Activated CD8-positive, alpha-beta memory T cell treated with anti-CD3 and anti-CD28 coated beads for 24 hours (primary cell): ENCODE measurements at regions not wholly inside any gene's neighbourhood (a gene's known extent, or its start where the extent isn't known, plus 50 kb on each side); places are given as distances from the start of the nearest gene placed in this dataset.

Source experiments
- DNase-seq: peaks from one replicate; pipeline ENCODE4 v3.0.0-alpha.2; 2020

DNA sequence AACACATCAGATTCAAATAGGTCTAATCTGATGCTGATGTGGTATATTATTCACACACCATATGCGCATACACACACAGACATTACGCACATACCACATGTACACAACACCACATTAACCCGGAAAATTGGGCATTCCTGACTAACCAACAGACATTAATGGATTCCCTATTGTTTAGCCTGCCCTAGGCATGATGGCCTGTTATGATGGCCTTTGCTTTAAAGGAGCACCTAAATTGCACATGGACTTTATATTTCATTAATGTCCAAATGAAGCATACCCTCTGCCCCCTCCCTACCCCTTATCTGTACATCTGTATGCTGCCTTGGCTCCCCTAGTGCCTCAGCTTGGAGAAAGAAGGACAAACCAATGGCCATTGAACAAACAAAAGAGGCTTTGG lies 127.7 kb upstream of the PRLR start:
- no peak for DNase-seq

DNA sequence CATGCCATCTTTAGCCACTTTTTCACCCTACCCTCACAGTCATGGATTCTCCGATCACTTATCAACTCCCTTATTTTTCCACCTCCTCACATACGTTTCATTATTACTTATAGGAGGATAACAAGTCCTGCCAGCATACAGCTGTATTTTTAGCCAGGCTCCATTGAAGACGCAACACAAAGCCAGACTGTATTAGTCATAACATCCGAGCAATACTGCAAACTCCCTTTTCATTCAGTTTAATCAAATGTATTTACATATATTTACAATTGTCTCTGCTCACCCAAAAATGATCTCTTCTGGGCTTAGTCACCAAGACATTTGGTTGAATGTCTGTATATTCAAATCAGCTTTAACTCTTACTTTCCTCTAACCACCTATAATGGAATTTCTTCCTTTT lies 126.4 kb upstream of the PRLR start:
- DNase-seq = no peak

DNA sequence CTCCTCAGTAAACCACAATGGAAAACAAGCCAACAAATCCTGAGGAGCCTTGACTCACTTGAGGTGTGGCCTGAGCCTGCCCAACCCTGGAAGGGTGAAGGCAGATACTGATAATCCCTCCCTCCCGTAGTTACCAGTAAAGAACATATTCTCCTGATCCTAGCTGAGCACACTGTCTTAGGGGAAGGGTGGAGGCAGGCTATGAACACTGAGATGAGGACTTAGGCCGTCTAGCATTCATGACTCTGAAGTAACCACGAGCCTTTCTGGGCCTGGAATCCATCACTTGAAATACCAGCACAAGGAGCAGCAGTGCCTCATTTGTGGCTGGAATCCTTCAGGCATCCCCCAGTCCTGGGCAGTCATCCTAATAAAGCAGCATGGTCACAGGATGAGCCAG lies 124.5 kb upstream of the PRLR start:
- DNase-seq = no peak

DNA sequence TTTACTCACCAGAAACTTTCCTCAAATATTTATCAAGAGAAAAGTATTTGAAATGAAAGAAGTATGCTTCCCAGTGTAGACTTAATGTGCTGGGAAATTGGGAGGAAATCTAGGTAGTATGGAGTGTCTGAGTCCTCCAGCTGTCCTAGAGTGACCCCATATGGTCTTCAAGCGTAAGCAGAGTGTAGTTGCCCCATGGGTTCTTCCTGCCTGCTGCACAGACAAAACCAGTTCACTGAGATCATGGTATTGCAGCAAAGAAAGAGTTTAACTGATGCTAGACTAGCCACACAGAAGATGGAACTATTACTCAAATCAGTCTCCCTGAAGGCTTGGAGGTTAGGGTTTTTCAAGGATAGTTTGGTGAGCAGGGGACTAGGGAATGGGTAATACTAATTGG lies 114.9 kb upstream of the PRLR start:
- DNase-seq = no peak

DNA sequence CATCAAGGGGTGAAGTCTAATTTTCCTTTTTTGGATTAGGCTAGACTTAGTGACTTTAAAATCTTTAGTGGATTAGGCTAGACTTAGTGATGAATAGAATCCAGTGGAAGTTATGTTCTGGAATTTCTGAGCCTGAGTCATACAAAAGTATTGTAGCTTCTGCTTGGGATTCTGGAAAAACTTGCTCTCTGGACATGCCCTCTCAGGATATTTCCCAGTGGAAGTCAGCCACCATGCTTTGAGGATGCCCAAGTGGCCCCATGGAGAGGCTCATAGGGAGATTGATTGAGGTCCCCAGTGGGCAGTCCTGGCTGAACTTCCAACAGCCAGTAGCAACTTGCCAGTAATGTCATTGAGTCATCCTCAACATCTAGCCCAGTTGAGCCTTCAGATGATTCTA lies 112.4 kb upstream of the PRLR start:
- no peak for DNase-seq

DNA sequence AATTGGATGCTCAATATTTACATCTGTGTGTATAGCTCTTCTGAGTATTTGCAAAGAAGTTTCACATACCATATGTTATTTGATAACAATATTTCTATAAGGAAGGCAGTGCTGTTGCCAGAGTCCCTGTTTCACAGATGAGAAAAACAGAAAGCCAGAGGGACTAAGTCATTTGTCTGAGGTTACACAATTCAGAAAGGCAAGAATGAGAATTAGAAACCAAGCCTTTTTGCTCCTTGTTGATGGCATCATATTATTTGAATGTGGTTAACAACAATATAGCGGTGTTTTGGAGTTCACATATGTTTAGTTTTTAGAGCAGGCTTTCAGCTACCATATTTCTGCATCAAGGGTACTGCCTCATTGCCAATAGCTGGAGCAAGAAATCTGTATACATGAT lies 110.9 kb upstream of the PRLR start:
- no peak for DNase-seq

DNA sequence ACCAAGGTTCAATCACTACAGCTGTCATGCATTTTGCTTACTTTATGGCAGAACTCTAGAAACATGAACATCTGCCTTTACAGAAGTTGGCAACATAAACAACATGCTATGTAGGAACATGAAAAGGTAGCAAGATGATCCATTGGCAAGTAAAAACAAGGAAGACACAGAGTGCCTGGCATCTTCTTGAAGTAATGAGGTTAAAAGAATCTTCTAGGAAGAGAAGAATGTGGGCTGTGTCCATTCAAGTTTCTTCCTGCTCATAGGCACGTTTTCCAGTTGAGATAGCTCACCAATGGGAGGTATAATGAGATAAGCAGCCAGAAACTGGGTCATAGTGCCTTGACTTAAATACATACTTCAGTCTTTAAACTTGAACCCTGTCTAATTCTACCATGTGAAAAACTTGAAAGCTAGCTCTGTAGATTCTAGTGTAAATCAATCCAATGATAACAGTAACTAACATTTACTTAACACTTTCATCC lies 109.4 kb upstream of the PRLR start:
- DNase-seq = no peak

DNA sequence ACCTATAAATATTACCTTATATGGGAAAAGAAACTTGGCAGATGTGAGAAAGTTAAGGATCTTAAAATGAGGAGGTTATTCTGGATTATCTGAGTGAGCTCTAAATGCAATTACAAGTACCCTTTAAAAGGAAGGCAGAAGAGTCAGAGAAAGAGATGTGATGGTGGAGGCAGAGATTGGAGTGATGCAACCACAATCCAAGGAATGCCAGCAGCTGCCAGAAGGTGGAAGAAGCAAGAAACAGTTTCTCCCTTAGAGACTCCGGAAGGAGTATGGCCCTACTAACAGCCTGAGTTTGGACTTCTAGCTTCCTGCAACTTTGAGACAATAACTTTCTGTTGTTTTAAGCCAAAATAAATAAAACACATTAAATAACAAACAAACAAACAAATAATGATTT lies 108.7 kb upstream of the PRLR start:
- DNase-seq = no peak

DNA sequence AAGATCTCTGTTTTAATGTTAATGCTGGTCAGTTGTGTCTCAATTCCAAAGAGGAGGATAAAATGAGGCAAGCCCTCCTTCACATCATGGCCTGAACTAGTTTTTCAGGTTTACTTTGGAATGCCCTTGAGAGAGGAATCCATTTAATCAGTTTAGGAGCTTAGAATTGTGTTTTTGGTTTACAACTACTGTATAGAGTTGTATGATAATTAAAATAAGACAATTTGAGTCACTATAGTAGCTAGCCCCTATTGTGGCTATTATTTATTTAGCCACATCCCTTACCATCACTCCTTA lies 107.8 kb upstream of the PRLR start:
- DNase-seq = no peak

DNA sequence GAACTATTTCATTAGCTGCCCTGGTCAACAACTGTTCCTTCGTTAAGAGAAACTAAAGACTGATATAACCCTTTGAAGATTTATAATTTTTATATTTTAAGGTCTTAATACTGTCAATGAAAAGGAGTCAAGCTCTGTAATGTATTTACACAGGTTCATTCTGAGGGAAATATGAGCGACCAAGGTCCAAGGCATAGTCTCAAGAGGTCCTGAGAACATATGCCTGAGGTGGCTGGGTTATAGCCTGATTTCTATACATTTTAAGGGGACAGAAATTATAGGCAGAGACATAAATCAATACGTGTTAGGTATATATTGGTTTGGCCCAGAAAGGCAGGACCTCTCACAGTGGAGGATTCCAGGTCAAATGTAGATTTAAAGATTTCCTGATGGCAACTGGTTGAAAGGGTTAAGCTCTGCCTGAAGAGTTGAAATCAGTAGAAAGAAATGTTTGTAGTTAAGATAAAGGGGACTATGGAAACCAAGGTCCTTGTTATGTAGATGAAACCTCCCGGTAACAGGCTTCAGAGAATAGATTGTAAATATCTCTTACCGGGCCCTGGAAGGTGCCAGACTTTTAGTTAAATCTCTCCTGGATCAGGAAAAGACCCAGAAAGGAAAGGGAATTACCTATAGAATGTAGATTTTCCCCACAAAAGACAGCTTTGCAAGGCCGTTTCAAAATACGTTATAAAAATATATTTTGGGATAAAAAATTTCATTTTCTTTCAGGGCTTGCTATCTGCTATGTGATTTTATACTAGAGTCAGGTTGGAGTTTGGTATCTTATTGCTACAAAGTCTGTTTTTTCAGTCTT lies 107.3 kb upstream of the PRLR start:
- DNase-seq = no peak

DNA sequence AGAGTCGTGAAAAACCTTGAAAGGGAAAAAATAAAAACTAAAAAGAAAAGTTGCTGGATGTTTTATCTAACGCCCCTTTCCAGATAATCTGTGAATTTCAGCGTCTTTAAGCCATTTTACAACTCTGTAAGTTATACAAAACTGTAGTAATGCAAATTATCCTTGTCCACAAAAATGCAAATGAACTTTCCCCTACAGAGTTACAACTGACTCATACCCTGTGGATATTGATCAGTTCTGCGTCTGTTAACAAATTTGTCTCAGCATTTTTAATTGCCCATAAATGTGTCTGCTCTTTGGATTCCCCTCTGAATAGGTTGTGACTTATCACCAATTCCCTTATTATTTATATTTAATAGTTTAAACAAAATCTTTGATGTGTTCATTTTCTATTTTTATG lies 105.9 kb upstream of the PRLR start:
- no peak for DNase-seq

DNA sequence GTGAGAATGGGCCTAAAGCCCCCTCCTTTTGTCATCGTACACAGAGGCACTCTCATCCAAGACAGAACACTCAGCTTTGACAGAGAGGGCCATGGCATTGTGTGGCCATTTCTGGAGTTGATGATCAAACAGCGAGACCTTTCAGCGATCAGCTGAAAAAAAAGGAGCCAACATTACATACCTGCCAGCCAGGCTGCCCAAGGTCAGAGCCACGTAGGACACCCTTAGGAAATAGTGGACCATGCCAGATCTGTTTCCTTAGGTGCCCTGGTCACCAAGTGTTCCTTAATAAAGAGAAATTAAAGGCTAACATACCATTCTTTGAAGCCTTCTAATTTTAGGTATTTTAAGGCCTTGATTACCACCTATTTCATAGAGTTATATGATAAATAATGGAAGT lies 105.5 kb upstream of the PRLR start:
- DNase-seq = no peak

DNA sequence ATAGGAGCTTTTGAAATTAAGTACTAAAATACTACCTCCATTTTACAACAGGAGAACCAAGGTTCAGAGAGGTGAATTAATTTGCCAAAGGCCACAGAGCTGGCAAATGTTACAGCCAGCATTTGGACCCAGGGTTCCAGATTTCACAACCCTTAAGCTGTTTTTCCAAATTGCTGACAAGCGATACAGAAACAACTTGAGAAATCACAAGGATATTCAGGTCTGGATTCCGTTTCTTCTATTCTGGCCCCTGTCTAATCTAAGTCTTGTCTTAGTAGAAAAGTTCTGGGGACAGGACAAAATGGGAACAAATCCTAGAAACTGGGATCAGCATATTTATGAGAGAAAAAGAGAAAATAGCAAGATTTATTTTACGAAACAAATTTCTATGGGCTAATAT lies 103.1 kb upstream of the PRLR start:
- no peak for DNase-seq

DNA sequence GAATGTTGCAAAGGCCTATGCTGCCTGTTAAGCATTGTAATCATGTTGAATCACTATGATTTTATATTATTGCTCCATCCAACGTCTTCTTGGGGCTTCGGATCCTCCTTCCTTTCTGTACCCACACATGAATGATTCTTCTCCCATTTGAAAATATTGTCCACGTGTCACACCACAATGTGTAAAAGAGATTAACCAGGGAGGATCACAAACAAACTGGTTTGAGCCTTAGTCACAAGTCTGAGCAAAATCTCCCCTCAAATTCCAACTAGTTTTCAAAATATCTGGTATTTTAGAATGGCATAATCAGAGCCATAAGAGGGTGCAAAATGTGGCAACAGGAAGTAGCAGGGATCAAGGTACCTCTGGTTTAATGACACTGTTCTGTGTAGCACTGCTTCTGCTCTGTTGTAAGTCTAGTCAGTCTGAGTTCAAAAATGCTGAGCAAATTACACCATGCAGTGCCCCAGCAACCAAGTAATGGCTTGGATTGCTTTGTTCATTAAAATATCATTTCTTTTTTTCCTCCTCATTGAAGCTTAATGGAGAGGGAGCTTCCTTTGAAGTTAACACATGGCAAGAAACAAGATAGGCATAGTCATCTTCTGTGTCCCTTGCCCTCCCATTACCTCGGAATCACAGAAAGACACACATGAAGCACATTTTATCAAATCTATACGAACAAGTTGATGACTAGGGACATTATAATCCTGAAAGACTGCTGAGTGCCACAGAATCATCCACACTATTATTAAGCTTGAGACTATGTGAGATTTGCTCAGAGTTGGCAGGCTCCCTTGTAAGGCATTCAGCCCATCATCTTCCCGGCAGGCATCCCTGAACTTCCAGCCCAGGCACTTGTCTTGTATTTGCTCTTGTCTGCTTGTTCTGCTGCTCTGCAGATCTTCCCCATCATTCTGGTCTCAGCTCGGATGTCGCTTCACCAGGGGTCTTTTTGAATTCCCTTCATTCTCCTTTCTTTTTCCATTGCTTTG lies 102.0 kb upstream of the PRLR start:
- no peak for DNase-seq

DNA sequence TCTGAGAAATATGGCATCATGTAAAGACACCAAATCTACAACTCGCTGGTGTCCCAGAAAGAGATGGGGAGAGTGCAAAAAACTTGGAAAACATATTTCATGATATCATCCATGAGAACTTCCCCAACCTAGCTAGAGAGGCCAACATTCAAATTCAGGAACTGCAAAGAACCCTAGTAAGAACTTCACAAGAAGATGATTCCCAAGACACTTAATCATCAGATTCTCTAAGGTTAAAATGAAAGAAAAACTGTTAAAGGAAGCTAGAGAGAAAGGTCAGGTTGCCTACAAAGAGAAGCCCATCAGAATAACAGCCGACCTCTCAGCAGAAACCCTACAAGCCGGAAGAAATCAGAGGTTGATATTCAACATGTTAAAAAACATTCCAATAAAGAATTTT lies 95.5 kb upstream of the PRLR start:
- DNase-seq = no peak

DNA sequence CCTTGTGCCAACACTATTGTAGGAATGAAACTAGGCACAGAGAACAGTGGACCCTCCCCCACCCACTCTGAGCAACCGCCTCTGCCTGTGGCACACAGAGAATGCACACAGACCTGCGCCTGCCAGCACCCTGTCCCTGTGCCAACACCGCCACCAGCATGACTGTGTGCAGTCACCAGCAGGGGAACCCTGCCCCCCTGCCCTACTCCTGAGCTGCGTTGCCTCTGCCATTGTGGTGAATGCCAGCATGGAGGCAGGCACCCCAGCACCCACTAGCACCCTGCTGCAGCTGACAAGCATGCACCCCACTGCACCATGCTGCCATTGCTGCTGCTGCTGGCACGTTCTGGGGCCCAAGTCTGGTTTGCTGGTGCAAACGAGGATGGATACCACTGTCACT lies 94.4 kb upstream of the PRLR start:
- DNase-seq = no peak

DNA sequence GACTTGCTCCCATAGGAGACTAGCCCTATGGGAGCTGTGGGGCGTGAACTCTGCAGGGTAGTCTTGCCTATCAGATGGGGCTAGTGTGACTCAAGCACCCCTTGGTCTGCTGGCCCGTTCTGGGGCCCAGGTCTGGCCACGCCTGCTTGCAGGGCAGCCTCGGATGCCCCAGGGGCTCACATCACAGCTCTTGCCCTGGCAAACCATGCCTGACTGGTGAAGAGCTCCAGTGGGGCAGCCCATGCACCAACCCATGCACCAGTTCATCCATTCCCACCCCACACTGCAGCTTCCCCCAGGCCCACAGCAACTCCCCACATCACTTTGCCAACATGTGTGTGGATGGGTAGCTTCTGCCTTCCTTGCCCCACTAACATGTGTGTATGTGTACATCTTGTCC lies 93.9 kb upstream of the PRLR start:
- no peak for DNase-seq

DNA sequence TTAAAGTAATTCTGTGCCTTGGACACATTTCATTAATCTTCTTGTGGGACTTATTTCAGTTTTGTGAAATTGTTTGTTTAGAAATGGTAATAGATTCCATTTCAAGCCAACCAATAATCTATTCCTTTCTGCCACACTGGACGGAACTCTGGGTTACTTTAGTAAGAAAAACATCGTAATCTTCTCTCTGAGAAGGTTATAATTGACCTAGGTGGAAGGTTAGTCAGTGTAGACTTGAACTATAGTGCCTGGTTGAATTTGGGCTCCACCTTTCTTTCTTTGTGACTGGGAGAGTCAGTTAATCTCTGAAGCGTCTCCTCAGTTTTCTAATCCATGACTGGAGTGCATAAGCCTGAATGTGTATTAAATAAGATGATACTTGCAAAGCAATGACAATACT lies 89.7 kb upstream of the PRLR start:
- DNase-seq = no peak

DNA sequence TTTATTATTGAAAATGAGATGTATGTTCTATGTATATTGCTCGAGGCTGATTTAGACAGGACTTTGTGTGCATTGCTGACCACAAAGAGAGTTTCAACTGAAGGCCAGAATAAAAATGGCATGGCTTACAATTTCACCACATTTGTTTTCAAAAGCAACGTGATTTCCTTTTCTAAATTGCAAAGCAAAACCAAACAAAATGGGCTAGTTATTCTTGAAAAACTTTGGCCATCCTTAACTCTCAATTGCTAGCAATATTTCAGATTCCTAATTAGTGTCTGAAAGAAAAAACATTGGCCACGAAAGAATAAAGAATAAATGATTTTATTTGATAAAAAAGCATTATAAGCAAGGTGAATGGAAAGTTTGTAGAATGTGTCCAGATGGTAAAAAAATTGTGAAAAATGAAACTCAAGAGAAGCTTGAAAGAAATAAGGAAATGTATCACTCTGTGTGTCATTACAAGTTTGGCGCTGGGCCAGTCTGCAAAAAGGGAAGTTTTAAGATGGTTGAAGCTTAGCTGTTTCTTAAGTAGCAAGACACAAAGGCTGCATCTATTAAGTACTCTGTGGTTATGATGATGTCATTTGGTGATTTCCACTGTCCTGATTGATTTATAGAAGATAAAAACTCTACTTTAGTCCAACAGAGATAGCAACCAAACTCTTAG lies 89.2 kb upstream of the PRLR start:
- peak; percentile 67 for DNase-seq

DNA sequence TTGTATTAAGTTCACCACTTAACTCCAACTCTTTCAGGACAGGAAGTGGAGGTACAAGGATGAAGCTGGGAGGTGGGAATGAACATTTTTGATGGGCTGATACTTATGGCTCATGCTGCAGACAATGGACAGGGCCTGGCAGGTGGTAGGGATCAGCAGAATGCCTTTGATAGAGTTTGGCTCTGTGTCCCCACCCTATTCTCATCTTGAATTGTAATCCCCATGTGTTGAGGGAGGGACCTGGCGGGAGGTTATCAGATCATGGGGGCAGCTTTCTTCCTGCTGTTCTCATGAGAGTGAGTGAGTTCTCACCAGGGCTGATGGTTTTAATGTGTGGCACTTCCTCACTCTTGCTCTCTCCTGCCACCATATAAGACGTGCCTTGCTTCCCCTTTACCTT lies 87.3 kb upstream of the PRLR start:
- no peak for DNase-seq

DNA sequence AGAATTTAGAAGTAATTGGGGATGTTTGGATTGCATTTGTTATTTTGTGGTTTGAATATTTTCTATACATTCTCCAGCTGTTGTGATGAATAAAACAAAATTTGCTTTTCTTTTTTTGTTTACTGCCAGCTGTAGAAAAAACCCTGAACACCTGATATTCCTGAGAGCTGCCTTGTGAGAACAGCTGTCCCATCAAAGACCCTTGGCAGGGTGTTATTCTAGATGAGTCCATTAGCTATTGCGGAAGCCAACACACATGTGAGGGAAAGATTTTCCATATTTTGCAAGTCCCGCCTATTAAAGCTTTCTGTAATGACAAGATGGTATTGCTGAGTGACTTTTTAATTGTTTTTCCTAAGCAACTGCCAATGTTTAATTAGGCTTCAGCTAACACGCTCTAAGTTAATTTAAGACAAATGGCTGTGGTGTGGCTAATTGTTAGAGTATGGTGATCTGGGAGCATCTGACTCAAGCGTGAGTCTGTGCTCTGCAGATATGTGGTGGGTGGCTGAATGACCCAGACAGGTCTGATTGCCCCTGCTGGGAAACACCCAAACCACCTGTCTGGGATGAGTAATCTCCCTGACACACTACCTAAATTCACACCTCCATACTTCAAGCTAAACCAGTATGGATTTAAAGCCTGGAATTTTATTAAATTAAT lies 86.5 kb upstream of the PRLR start:
- DNase-seq = no peak

DNA sequence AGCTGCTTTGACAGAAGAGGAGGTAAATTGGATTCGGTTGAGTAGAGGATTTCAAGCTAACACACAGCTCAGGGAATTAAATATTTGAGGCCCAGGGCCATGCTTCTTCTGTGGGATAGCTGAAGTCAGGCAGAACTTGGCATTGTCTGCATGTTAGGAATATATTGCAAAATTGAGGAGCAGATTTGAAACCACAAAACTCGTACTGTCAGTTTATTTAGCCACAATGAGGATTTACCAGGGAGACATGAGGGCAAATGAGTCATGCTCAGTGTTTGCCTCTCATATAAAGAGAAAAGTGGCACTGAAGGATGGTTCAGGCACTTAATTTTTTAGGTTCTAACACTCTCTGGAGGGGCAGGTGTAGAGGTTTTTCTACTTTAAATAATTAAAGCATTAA lies 83.0 kb upstream of the PRLR start:
- no peak for DNase-seq

DNA sequence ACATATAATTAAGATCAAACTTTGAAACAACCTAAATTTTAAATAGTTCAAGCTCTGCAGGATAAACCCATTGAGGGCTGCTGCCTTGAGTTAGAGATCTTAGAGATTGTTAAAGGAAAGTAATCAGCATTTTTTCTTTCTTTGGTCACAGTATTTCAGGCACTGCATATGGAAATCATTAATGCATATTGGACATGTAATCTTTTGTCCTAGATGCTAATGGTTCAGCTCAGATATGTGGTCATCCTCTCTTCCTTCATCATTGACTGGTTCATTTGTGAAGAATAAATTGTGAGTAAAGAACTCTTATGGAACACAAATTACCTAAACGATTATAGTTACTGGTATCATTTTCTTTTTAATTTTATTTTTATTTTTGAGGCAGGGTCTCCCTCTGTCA lies 82.0 kb upstream of the PRLR start:
- DNase-seq = no peak
